ENCODE measurements at regions not wholly inside any gene's neighbourhood (a gene's known extent, or its start where the extent isn't known, plus 50 kb on each side); places are given as distances from the start of the nearest gene placed in this dataset.

DNA sequence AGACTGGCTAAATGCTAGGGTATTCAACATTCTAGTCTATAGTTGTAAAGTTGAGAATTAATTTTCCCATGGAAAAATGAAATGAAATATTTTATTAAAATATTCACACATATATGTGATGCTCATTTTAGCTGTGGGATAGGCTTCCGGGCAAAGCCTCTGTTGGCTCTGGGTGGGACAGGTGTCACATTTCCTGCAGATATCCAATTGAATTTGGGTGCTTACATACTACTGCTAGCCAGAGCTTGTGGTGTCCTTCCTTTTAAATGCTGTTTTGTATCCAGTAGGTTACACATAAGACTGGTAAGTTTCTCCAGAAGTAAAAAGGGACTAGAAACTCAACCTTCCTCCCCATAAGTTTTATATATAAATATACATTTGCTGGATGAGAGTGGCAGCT is 73.8 kb downstream of the RPRM start:
- TF ChIP-seq EP300 (IDR thresholded peaks at IDR 0.05): no peak
- TF ChIP-seq, protein P1, sequence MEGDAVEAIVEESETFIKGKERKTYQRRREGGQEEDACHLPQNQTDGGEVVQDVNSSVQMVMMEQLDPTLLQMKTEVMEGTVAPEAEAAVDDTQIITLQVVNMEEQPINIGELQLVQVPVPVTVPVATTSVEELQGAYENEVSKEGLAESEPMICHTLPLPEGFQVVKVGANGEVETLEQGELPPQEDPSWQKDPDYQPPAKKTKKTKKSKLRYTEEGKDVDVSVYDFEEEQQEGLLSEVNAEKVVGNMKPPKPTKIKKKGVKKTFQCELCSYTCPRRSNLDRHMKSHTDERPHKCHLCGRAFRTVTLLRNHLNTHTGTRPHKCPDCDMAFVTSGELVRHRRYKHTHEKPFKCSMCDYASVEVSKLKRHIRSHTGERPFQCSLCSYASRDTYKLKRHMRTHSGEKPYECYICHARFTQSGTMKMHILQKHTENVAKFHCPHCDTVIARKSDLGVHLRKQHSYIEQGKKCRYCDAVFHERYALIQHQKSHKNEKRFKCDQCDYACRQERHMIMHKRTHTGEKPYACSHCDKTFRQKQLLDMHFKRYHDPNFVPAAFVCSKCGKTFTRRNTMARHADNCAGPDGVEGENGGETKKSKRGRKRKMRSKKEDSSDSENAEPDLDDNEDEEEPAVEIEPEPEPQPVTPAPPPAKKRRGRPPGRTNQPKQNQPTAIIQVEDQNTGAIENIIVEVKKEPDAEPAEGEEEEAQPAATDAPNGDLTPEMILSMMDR (IDR thresholded peaks at IDR 0.05): no peak
